Activated T-cell treated with anti-CD3 and anti-CD28 coated beads, Interleukin-2, amount 50 U/mL, for 48 hours (primary cell): ENCODE measurements at regions not wholly inside any gene's neighbourhood (a gene's known extent, or its start where the extent isn't known, plus 50 kb on each side); places are given as distances from the start of the nearest gene placed in this dataset.

Experiments used
- DNase-seq, 2 experiments: peaks; one replicate each; pipeline ENCODE4 v3.0.0-alpha.2; 2020

- no peak for DNase-seq
These were observed 110.6 kb downstream of the SIK1 start for GRCh38 chr21:43316156-43316845.

- no peak for DNase-seq
These were observed 111.4 kb downstream of the SIK1 start for GRCh38 chr21:43315244-43316137.

- no peak for DNase-seq
These were observed 113.0 kb downstream of the SIK1 start for GRCh38 chr21:43313939-43314405.

- no peak for DNase-seq
These were observed 113.6 kb downstream of the SIK1 start for GRCh38 chr21:43313221-43313938.

GRCh38 chr21:43312751-43313169 is 114.2 kb downstream of the SIK1 start:
- no peak for DNase-seq

GRCh38 chr21:43312011-43312410 is 114.9 kb downstream of the SIK1 start:
- DNase-seq = no peak

GRCh38 chr21:43311301-43311817 is 115.6 kb downstream of the SIK1 start:
- DNase-seq = no peak

- DNase-seq = no peak
These were observed 118.1 kb downstream of the SIK1 start for GRCh38 chr21:43308815-43309283.

GRCh38 chr21:43308101-43308814 is 118.7 kb downstream of the SIK1 start:
- DNase-seq = no peak

- no peak for DNase-seq
These were observed 119.3 kb downstream of the SIK1 start for GRCh38 chr21:43307677-43308070.

GRCh38 chr21:43306911-43307676 is 119.8 kb downstream of the SIK1 start:
- peak; percentile 27 to 36 for DNase-seq

GRCh38 chr21:43306391-43306790 is 120.5 kb downstream of the SIK1 start:
- no peak for DNase-seq

GRCh38 chr21:43305811-43306311 is 121.1 kb downstream of the SIK1 start:
- DNase-seq = no peak

- no peak for DNase-seq
These were observed 121.6 kb downstream of the SIK1 start for GRCh38 chr21:43305336-43305665.

- DNase-seq = no peak
These were observed 122.2 kb downstream of the SIK1 start for GRCh38 chr21:43304621-43305335.

- DNase-seq = no peak
These were observed 122.7 kb downstream of the SIK1 start for GRCh38 chr21:43304206-43304605.

GRCh38 chr21:43303275-43304178 is 123.4 kb downstream of the SIK1 start:
- DNase-seq = no peak

- no peak for DNase-seq
These were observed 124.2 kb downstream of the SIK1 start for GRCh38 chr21:43302769-43303168.

- no peak for DNase-seq
These were observed 124.8 kb downstream of the SIK1 start for GRCh38 chr21:43302062-43302700.
